ENCODE measurements at regions not wholly inside any gene's neighbourhood (a gene's known extent, or its start where the extent isn't known, plus 50 kb on each side); places are given as distances from the start of the nearest gene placed in this dataset.

- H2BK120ac ChIP-seq (ENCODE audit: low read depth, low read length, poor library complexity, severe bottlenecking) = no peak overlapping the region
- no CpG with 5 or more reads among the region's 19 CpGs for WGBS (ENCODE audit: extremely low coverage, insufficient read length, low lambda C conversion rate)
Observed at GRCh38 chr9:14007190-14007769, 306.7 kb downstream of the NFIB start.

More at GRCh38 chr9:14007190-14007769, 306.7 kb downstream of the NFIB start:
- Histone ChIP-seq H3K23me2 (ENCODE audit: insufficient read length, low read depth, low read length, poor library complexity, severe bottlenecking) (no peaks in the 10 kb centered on the region), H3K18ac (ENCODE audit: insufficient read length, low read depth, low read length) (no peak overlapping the region), H4K20me1 (ENCODE audit: control insufficient read depth, insufficient read depth, insufficient read length) (no peaks in the 10 kb centered on the region), H2AK5ac (ENCODE audit: insufficient read length, low read length) (no peak overlapping the region), H3T11ph (ENCODE audit: low read length) (no peak overlapping the region), H2BK20ac (ENCODE audit: low read depth, low read length, poor library complexity, severe bottlenecking) (no peak overlapping the region), H3K9ac (ENCODE audit: extremely low read depth, insufficient read length, low read length) (no peak overlapping the region), H4K8ac (replicated peaks; ENCODE audit: insufficient read length, low read depth, low read length) (no peak overlapping the region), H3K4me2 (ENCODE audit: insufficient read depth, insufficient read length, low read length) (no peak overlapping the region), H3K79me1 (ENCODE audit: insufficient read depth, low read depth, low read length, poor library complexity, severe bottlenecking) (no peaks in the 10 kb centered on the region), H4K91ac (ENCODE audit: insufficient read length, low read depth, low read length) (no peak overlapping the region), H3K27me3 (ENCODE audit: insufficient read depth, low read length) (no peaks in the 10 kb centered on the region), H3K56ac (ENCODE audit: insufficient read length, low read depth, low read length) (no peak overlapping the region), H4K5ac (ENCODE audit: insufficient read length, low read depth, low read length) (no peak overlapping the region), H3K79me2 (ENCODE audit: insufficient read depth, low read length) (no peaks in the 10 kb centered on the region), H2AFZ (ENCODE audit: low read length) (no peak overlapping the region), H3K4me1 (ENCODE audit: insufficient read depth, low read length) (no peaks in the 10 kb centered on the region), H3K14ac (ENCODE audit: insufficient read depth, low read length) (no peak overlapping the region), H2BK12ac (ENCODE audit: insufficient read length, low read depth, low read length) (no peak overlapping the region), H2BK15ac (ENCODE audit: low read depth, low read length) (no peak overlapping the region), H3K27ac (ENCODE audit: insufficient read length, low read depth, low read length) (no peak overlapping the region), H3K23ac (ENCODE audit: insufficient read length, low read depth, low read length) (no peak overlapping the region), H3K4ac (ENCODE audit: low read depth, low read length) (no peak overlapping the region), H3K9me3 (ENCODE audit: control insufficient read depth, low read depth, low read length) (no peaks in the 10 kb centered on the region), H2BK5ac (ENCODE audit: insufficient read length, low read length) (no peak overlapping the region)
- Mint-ChIP-seq H3K9me3 (no peaks in the 10 kb centered on the region), H3K4me3 (no peak overlapping the region), H3K27me3 (ENCODE audit: low read depth) (no peaks in the 10 kb centered on the region; the same call in 1 of the 2 replicates), H3K4me1 (peaks cover 5 to 8% of the 10 kb centered on the region in 2 experiments), H3K36me3 (ENCODE audit: insufficient read depth in 1 of 3, low read depth in 3 of 3) (no peaks in the 10 kb centered on the region), H3K27ac (no peak overlapping the region)
- no peak for TF ChIP-seq CTCF (conservative IDR thresholded peaks at IDR 0.05)
- DNase-seq = no peak
